CD4-positive, CD25-positive, alpha-beta regulatory T cell (primary cell): ENCODE measurements at regions not wholly inside any gene's neighbourhood (a gene's known extent, or its start where the extent isn't known, plus 50 kb on each side); places are given as distances from the start of the nearest gene placed in this dataset.

ENCODE experiments used
- ATAC-seq, 2 donors: fragments of 150-1000 bp; cut with Tn5 transposase; one replicate each; pipeline ENCODE4 v1.10.0; 2021; ENCODE audit warnings: low read depth in 2 of 2, moderate number of reproducible peaks in 2 of 2, moderate library complexity in 1 of 2
- DNase-seq, 3 donors: peaks; one replicate each; pipeline versions ENCODE4 v3.0.0 to v3.0.0-alpha.2; 2012 to 2022; ENCODE audit warnings: mixed read lengths in 1 of 3
- H3K27ac ChIP-seq: one replicate; pipeline ENCODE4 v1.7.0; 2013; ENCODE audit warnings: mild to moderate bottlenecking, low read length; ENCODE audit not compliant: insufficient read depth, poor library complexity, severe bottlenecking
- H3K27me3 ChIP-seq: one replicate; pipeline ENCODE4 v1.7.0; 2013; ENCODE audit warnings: low read length; ENCODE audit not compliant: control insufficient read depth, insufficient read depth
- H3K36me3 ChIP-seq: one replicate; pipeline ENCODE4 v1.7.0; 2013; ENCODE audit warnings: mild to moderate bottlenecking, low read length, moderate library complexity; ENCODE audit not compliant: control insufficient read depth, insufficient read depth
- H3K4me1 ChIP-seq: 2 replicates; pipeline ENCODE4 v1.7.0; 2013; ENCODE audit warnings: mild to moderate bottlenecking, low read length; ENCODE audit not compliant: insufficient read depth, control insufficient read depth, poor library complexity, severe bottlenecking
- H3K4me3 ChIP-seq: one replicate; pipeline ENCODE4 v1.7.0; 2013; ENCODE audit warnings: low read depth, mild to moderate bottlenecking, low read length, moderate library complexity
- H3K9me3 ChIP-seq, 2 experiments: 1 replicate in 1 of 2; 2 replicates in 1 of 2; pipeline ENCODE4 v1.7.0; 2013; ENCODE audit warnings: low read length in 2 of 2, mild to moderate bottlenecking in 1 of 2, moderate library complexity in 1 of 2; ENCODE audit not compliant: control insufficient read depth in 2 of 2
- H3K27ac Mint-ChIP-seq, 3 donors: one replicate each; pipeline ENCODE4 v1.8.0; 2020 to 2022; ENCODE audit warnings: mild to moderate bottlenecking in 3 of 3, mixed read lengths in 3 of 3, moderate library complexity in 2 of 3
- H3K27me3 Mint-ChIP-seq: one replicate; pipeline ENCODE4 v1.8.0; 2022; ENCODE audit warnings: mild to moderate bottlenecking, mixed read lengths
- H3K36me3 Mint-ChIP-seq: one replicate; pipeline ENCODE4 v1.8.0; 2020; ENCODE audit warnings: mixed read lengths
- H3K4me1 Mint-ChIP-seq, 4 donors: one replicate each; pipeline ENCODE4 v1.8.0; 2020 to 2022; ENCODE audit warnings: mixed read lengths in 4 of 4, mild to moderate bottlenecking in 1 of 4
- H3K4me3 Mint-ChIP-seq, 4 donors: one replicate each; pipeline ENCODE4 v1.8.0; 2020 to 2022; ENCODE audit warnings: mild to moderate bottlenecking in 4 of 4, mixed read lengths in 4 of 4, moderate library complexity in 3 of 4
- H3K9me3 Mint-ChIP-seq, 7 donors: one replicate each; pipeline ENCODE4 v1.8.0; 2020 to 2022; ENCODE audit warnings: mixed read lengths in 7 of 7, mild to moderate bottlenecking in 3 of 7, moderate library complexity in 2 of 7

GRCh38 chr12:13304924-13305323 lies 108.4 kb downstream of the EMP1 start:
- no peak for ATAC-seq
- no peak overlapping the region for H3K27ac Mint-ChIP-seq
- peaks cover 13% of the 10 kb centered on the region for H3K27me3 ChIP-seq
- H3K27ac ChIP-seq, result no peak overlapping the region
- no peaks in the 10 kb centered on the region for H3K36me3 ChIP-seq
- H3K4me3 Mint-ChIP-seq, result no peak overlapping the region
- H3K36me3 Mint-ChIP-seq, result no peaks in the 10 kb centered on the region
- no peaks in the 10 kb centered on the region for H3K4me1 Mint-ChIP-seq
- no peak overlapping the region for H3K4me3 ChIP-seq
- peaks cover 0 to 6% (median 0%) of the 10 kb centered on the region in 7 donors for H3K9me3 Mint-ChIP-seq
- no peaks in the 10 kb centered on the region for H3K9me3 ChIP-seq
- H3K27me3 Mint-ChIP-seq, result peaks cover 15% of the 10 kb centered on the region
- H3K4me1 ChIP-seq, result no peaks in the 10 kb centered on the region
- no peak for DNase-seq

- Mint-ChIP-seq H3K9me3 (peaks cover 0 to 3% (median 0%) of the 10 kb centered on the region in 7 donors), H3K36me3 (no peaks in the 10 kb centered on the region), H3K4me1 (no peaks in the 10 kb centered on the region), H3K27me3 (peaks cover 8% of the 10 kb centered on the region), H3K27ac (no peak overlapping the region), H3K4me3 (no peak overlapping the region)
- H3K27me3 ChIP-seq, result peaks cover 13% of the 10 kb centered on the region
- DNase-seq (no peak), ATAC-seq (no peak)
- H3K27ac ChIP-seq, result no peak overlapping the region
- H3K4me1 ChIP-seq, result no peaks in the 10 kb centered on the region
- H3K4me3 ChIP-seq, result no peak overlapping the region
- no peaks in the 10 kb centered on the region for H3K36me3 ChIP-seq
- H3K9me3 ChIP-seq, result no peaks in the 10 kb centered on the region
These were observed 102.9 kb downstream of the EMP1 start for GRCh38 chr12:13299457-13299856.

- H3K36me3 ChIP-seq, result no peaks in the 10 kb centered on the region
- no peak overlapping the region for H3K27ac Mint-ChIP-seq
- H3K4me3 ChIP-seq, result no peak overlapping the region
- peak overlapping the region in 1 of 4 donors; percentile 34 for H3K4me3 Mint-ChIP-seq
- DNase-seq (no peak), ATAC-seq (no peak)
- H3K9me3 ChIP-seq, result no peaks in the 10 kb centered on the region
- peaks cover 9% of the 10 kb centered on the region for H3K27me3 Mint-ChIP-seq
- H3K27me3 ChIP-seq, result no peaks in the 10 kb centered on the region
- H3K4me1 ChIP-seq, result no peaks in the 10 kb centered on the region
- H3K36me3 Mint-ChIP-seq, result no peaks in the 10 kb centered on the region
- peaks cover 0 to 4% (median 0%) of the 10 kb centered on the region in 7 donors for H3K9me3 Mint-ChIP-seq
- no peak overlapping the region for H3K27ac ChIP-seq
- H3K4me1 Mint-ChIP-seq, result no peaks in the 10 kb centered on the region
These were observed 96.6 kb downstream of the EMP1 start for GRCh38 chr12:13293096-13293495.

GRCh38 chr12:13289653-13290289 lies 93.2 kb downstream of the EMP1 start:
- H3K27ac Mint-ChIP-seq, result no peak overlapping the region
- H3K36me3 ChIP-seq, result no peaks in the 10 kb centered on the region

GRCh38 chr12:13288937-13289652 lies 92.6 kb downstream of the EMP1 start:
- Histone ChIP-seq H3K9me3 (no peaks in the 10 kb centered on the region), H3K27me3 (no peaks in the 10 kb centered on the region), H3K4me3 (no peak overlapping the region), H3K4me1 (no peaks in the 10 kb centered on the region), H3K27ac (no peak overlapping the region), H3K36me3 (no peaks in the 10 kb centered on the region)
- Mint-ChIP-seq H3K27ac (no peak overlapping the region), H3K4me3 (no peak overlapping the region), H3K4me1 (no peaks in the 10 kb centered on the region), H3K36me3 (no peaks in the 10 kb centered on the region), H3K9me3 (peaks cover 0 to 6% (median 0%) of the 10 kb centered on the region in 7 donors), H3K27me3 (peaks cover 5% of the 10 kb centered on the region)
- DNase-seq (no peak), ATAC-seq (no peak)

More at GRCh38 chr12:13289653-13290289, 93.2 kb downstream of the EMP1 start:
- ATAC-seq, result no peak
- Mint-ChIP-seq H3K9me3 (peaks cover 0 to 6% (median 0%) of the 10 kb centered on the region in 7 donors), H3K36me3 (no peaks in the 10 kb centered on the region), H3K4me3 (no peak overlapping the region), H3K4me1 (no peaks in the 10 kb centered on the region), H3K27me3 (peaks cover 5% of the 10 kb centered on the region)
- Histone ChIP-seq H3K4me1 (no peaks in the 10 kb centered on the region), H3K27me3 (no peaks in the 10 kb centered on the region), H3K9me3 (no peaks in the 10 kb centered on the region), H3K4me3 (no peak overlapping the region), H3K27ac (no peak overlapping the region)
- DNase-seq, result no peak

- H3K27me3 Mint-ChIP-seq, result peaks cover 5% of the 10 kb centered on the region
- H3K27me3 ChIP-seq, result no peaks in the 10 kb centered on the region
- H3K36me3 Mint-ChIP-seq, result no peaks in the 10 kb centered on the region
- H3K36me3 ChIP-seq, result no peaks in the 10 kb centered on the region
- no peak overlapping the region for H3K27ac Mint-ChIP-seq
- no peaks in the 10 kb centered on the region for H3K9me3 ChIP-seq
- H3K4me1 Mint-ChIP-seq, result no peaks in the 10 kb centered on the region
- H3K4me3 ChIP-seq, result no peak overlapping the region
- H3K9me3 Mint-ChIP-seq, result peaks cover 0 to 6% (median 0%) of the 10 kb centered on the region in 7 donors
- H3K27ac ChIP-seq, result no peak overlapping the region
- H3K4me1 ChIP-seq, result no peaks in the 10 kb centered on the region
- ATAC-seq (no peak), DNase-seq (no peak)
- no peak overlapping the region for H3K4me3 Mint-ChIP-seq
These were observed 92.0 kb downstream of the EMP1 start for GRCh38 chr12:13288501-13288900.

- peaks cover 0 to 5% (median 0%) of the 10 kb centered on the region in 7 donors for H3K9me3 Mint-ChIP-seq
- Histone ChIP-seq H3K36me3 (no peaks in the 10 kb centered on the region), H3K9me3 (peaks cover 0 to 6% of the 10 kb centered on the region in 2 experiments), H3K4me1 (no peaks in the 10 kb centered on the region), H3K27me3 (peaks cover 10% of the 10 kb centered on the region), H3K4me3 (no peak overlapping the region), H3K27ac (no peak overlapping the region)
- no peak overlapping the region for H3K4me3 Mint-ChIP-seq
- peaks cover 3% of the 10 kb centered on the region for H3K27me3 Mint-ChIP-seq
- DNase-seq (no peak), ATAC-seq (no peak)
- no peak overlapping the region for H3K27ac Mint-ChIP-seq
- H3K36me3 Mint-ChIP-seq, result no peaks in the 10 kb centered on the region
- no peaks in the 10 kb centered on the region for H3K4me1 Mint-ChIP-seq
These were observed 87.3 kb downstream of the EMP1 start for GRCh38 chr12:13283867-13284266.

GRCh38 chr12:13282861-13283260 lies 86.3 kb downstream of the EMP1 start:
- Histone ChIP-seq H3K4me1 (peaks cover 5% of the 10 kb centered on the region), H3K36me3 (no peaks in the 10 kb centered on the region), H3K9me3 (peaks cover 0 to 6% of the 10 kb centered on the region in 2 experiments), H3K4me3 (no peak overlapping the region), H3K27me3 (peaks cover 12% of the 10 kb centered on the region), H3K27ac (no peak overlapping the region)
- Mint-ChIP-seq H3K4me1 (peaks cover 0 to 4% (median 0%) of the 10 kb centered on the region in 4 donors), H3K27me3 (peaks cover 4% of the 10 kb centered on the region), H3K9me3 (peaks cover 0 to 1% (median 0%) of the 10 kb centered on the region in 7 donors), H3K36me3 (no peaks in the 10 kb centered on the region), H3K27ac (no peak overlapping the region), H3K4me3 (no peak overlapping the region)
- ATAC-seq (no peak), DNase-seq (no peak)
